DOHH2 (cell line): ENCODE measurements at regions not wholly inside any gene's neighbourhood (a gene's known extent, or its start where the extent isn't known, plus 50 kb on each side); places are given as distances from the start of the nearest gene placed in this dataset.

Experiments used
- CTCF ChIP-seq: fragments of 200-600 bp; sonication (generic); IDR thresholded peaks from one replicate; pipeline ENCODE4 v1.5.1; 2014; ENCODE audit warnings: antibody characterized with exemption, mild to moderate bottlenecking, low read depth, low read length; ENCODE audit not compliant: poor library complexity, severe bottlenecking
- EZH2phosphoT487 ChIP-seq: fragments of 200-600 bp; sonication (generic); IDR thresholded peaks from 2 replicates; pipeline ENCODE4 v1.6.1; 2017; ENCODE audit warnings: borderline replicate concordance, mild to moderate bottlenecking, antibody characterized with exemption, low read length, moderate library complexity, mixed read lengths

GRCh38 chr2:183575481-183575880, 451.2 kb downstream of the NUP35 start:
- TF ChIP-seq CTCF (no peak), EZH2phosphoT487 (no peak)
